ENCODE measurements at regions not wholly inside any gene's neighbourhood (a gene's known extent, or its start where the extent isn't known, plus 50 kb on each side); places are given as distances from the start of the nearest gene placed in this dataset.

- DNase-seq (ENCODE audit: low read depth), result no peak
Measured at GRCh38 chrY:7977301-7977700, 1065.7 kb upstream of the AMELY start.

- DNase-seq (ENCODE audit: low read depth), result no peak
Measured at GRCh38 chrY:7968293-7968692, 1056.7 kb upstream of the AMELY start.

GRCh38 chrY:7966916-7967315 lies 1055.4 kb upstream of the AMELY start:
- DNase-seq (ENCODE audit: low read depth), result no peak

GRCh38 chrY:7963393-7963792 lies 1051.8 kb upstream of the AMELY start:
- DNase-seq (ENCODE audit: low read depth), result no peak

- DNase-seq (ENCODE audit: low read depth), result no peak
Measured at GRCh38 chrY:7962350-7962749, 1050.8 kb upstream of the AMELY start.

- DNase-seq (ENCODE audit: low read depth), result no peak
Measured at GRCh38 chrY:7961811-7962210, 1050.3 kb upstream of the AMELY start.

- DNase-seq (ENCODE audit: low read depth), result peak; percentile 88
Measured at GRCh38 chrY:7957773-7958172, 1046.2 kb upstream of the AMELY start.

- no peak for DNase-seq (ENCODE audit: low read depth)
Measured at GRCh38 chrY:7951187-7951852, 1039.8 kb upstream of the AMELY start.

- DNase-seq (ENCODE audit: low read depth), result no peak
Measured at GRCh38 chrY:7944135-7944534, 1032.6 kb upstream of the AMELY start.

GRCh38 chrY:7942711-7943110 lies 1031.2 kb upstream of the AMELY start:
- no peak for DNase-seq (ENCODE audit: low read depth)

- no peak for DNase-seq (ENCODE audit: low read depth)
Measured at GRCh38 chrY:7941856-7942255, 1030.3 kb upstream of the AMELY start.

- no peak for DNase-seq (ENCODE audit: low read depth)
Measured at GRCh38 chrY:7938982-7939718, 1027.6 kb upstream of the AMELY start.

GRCh38 chrY:7936831-7937230 lies 1025.3 kb upstream of the AMELY start:
- no peak for DNase-seq (ENCODE audit: low read depth)

GRCh38 chrY:7936046-7936445 lies 1024.5 kb upstream of the AMELY start:
- DNase-seq (ENCODE audit: low read depth), result peak; percentile 28

GRCh38 chrY:7935606-7936005 lies 1024.1 kb upstream of the AMELY start:
- DNase-seq (ENCODE audit: low read depth), result no peak

- no peak for DNase-seq (ENCODE audit: low read depth)
Measured at GRCh38 chrY:7932424-7932823, 1020.9 kb upstream of the AMELY start.

GRCh38 chrY:7929866-7930265 lies 1018.3 kb upstream of the AMELY start:
- DNase-seq (ENCODE audit: low read depth), result no peak

GRCh38 chrY:7924059-7924458 lies 1012.5 kb upstream of the AMELY start:
- DNase-seq (ENCODE audit: low read depth), result no peak

- DNase-seq (ENCODE audit: low read depth), result no peak
Measured at GRCh38 chrY:7923476-7924017, 1012.0 kb upstream of the AMELY start.

GRCh38 chrY:7920382-7920781 lies 1008.8 kb upstream of the AMELY start:
- no peak for DNase-seq (ENCODE audit: low read depth)

GRCh38 chrY:7888506-7888905 lies 977.0 kb upstream of the AMELY start:
- no peak for DNase-seq (ENCODE audit: low read depth)

GRCh38 chrY:7881696-7882095 lies 970.1 kb upstream of the AMELY start:
- DNase-seq (ENCODE audit: low read depth), result no peak

- no peak for DNase-seq (ENCODE audit: low read depth)
Measured at GRCh38 chrY:7879245-7879644, 967.7 kb upstream of the AMELY start.

All from renal cortical epithelial cell (primary cell).